Germinal center (tissue), 1 donor: ENCODE measurements at regions not wholly inside any gene's neighbourhood (a gene's known extent, or its start where the extent isn't known, plus 50 kb on each side); places are given as distances from the start of the nearest gene placed in this dataset.
"Not testable (repeated sequence)": the region's sequence is repeated elsewhere in the genome, so short reads cannot be mapped to it uniquely, and the experiment has no call there.

Experiments used
- DNase-seq: peaks from one replicate; pipeline ENCODE4 v3.0.0; 2012; ENCODE audit warnings: mixed read lengths, low spot score

DNA sequence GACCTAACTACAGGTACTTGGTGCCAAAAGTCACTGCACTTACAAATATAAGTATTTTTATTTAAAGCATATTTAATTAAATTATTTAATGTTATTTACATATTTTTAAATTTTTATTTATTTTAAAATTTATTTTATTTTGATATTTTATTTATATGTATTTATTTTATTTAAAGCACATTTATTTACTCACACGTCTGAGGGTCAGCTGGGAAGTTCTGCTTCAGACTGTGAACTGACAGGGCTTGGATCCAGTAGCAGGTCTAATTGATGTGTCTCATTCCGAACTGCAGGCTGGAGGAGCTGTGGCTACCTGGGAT, 392.5 kb downstream of the GBA3 start:
- DNase-seq, result no peak

DNA sequence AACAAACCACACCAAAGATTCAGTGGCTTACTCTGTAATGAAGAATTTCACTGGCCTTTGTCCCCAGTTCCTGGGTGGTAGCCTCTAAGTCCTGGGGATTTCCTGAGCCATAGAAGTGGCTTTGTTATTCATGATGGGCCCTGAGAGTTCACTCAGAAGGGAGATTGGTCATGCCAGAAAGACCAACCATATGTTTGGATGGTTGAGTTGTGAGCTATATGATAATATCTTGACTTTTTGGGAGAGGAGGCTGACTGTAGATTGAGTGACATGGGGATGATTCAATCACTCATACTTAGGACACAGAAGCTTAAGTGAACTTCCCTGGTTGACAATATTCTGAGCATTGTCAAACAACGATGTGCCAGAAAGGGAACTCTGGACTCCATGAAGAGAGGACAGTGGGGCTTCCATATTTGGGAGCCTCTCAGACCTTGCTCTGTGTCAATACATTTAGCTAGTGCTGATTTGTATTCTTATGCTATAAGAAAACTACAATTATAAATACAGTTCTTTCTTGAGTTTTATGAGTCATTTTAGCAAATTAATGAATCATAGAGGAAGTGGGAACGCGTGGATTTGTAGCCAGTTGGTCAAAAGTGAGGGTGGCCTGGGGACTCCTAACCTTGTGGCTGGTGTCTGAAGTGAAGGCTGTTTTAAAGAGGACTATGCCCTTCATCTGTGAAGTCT, 392.0 kb downstream of the GBA3 start:
- no peak for DNase-seq

DNA sequence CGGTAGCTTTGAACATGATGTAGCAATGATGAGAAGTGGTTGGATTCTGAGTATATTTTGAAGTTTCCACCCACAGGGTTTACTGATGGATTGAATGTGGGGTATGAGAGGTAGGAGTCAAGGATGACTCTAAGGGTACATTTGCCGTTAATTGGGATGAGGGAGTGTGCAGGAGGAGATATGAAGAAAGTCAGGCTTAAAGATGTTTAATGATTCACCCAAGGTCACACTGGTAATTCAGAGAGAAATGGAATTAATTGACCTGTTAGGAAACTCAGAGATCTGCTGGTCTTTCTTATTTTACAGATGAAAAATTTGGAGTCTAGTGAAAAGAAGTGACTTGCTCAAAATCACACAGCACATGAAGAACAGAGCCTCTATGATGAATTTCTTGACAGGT, 390.7 kb downstream of the GBA3 start:
- no peak for DNase-seq

DNA sequence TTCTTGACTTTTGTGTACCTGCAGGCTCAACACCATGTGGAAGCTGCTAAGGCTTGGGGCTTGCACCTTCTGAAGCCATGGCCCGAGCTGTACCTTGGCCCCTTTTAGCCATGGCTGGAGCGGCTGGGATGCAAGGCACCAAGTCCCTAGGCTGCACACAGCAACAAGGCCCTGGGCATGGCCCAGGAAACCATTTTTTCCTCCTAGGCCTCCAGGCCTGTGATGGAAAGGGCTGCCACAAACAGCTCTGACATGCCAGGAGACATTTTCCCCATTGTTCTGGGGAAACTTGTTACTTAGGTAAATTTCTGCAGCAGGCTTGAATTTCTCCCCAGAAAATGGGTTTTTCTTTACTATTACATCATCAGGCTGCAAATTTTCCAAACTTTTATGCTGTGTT, 387.4 kb downstream of the GBA3 start:
- not testable (repeated sequence) for DNase-seq

DNA sequence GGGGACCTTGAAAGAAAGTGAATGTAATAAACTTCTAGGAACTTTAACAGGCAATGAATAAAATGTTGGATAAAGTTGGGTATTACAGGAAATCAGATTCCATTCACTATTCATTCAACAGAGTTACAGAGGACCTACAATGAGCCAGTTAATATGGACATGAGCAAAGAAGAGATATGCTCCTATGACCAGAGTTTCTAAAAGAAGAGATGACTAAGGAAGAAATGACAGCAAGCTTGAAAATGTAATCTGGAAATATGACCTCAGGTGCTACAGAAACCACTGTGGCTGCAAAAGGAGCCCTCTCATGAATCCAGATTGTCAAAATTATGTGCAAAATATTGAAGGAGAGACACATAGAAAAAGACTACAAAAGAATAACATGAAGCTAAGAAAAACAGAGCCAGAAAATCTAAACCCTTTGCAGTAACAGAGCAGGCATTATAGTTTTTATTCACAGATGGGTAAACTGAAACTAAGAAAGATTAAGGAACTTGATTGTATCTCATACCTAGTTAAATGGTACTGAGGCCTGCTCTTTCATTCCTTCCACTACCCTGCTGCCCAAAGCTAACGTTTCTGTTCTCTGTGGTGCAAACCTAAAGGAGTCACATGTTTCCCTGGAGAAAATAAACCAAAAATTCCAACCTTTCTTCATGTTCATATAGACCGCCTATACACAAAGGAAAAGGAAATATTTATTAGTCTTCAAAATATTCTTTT, 378.3 kb downstream of the GBA3 start:
- DNase-seq, result no peak

DNA sequence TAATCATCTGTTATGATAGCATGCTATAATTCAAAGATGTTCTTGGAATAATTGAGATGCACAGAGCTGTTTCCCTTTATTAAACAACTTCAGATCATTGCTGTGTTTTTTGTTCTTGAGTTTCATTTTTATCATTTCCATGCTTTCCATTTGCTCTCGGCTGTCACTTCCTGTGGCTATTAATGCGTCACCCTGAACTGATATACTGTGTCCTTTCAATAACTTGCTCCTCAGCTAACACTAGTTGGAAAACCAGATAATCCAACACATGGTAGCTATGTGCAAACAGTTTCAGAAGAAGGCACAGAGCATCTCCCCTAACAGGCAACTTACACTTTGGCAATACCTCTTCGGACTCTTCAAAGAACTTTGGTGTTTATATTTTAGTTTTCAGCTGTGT, 376.0 kb downstream of the GBA3 start:
- DNase-seq, result no peak

DNA sequence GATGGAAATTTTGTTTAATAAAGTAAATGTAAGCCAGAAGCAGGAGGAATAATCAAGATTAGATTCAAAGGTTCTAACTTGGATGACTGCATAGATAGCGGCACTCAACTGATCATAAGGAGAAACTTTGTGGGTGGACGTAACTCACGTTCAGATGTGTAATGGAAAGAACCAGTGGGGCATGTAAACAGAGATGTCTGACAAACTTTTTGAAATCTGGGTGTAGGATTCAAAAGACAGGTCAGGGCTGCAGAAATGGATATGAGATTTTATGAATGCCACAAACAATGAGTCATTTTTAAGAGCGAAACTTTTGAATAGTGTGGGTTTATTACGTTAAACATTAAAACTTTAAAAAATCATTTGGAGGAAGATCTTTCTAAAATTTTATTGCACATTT, 375.6 kb downstream of the GBA3 start:
- no peak for DNase-seq

DNA sequence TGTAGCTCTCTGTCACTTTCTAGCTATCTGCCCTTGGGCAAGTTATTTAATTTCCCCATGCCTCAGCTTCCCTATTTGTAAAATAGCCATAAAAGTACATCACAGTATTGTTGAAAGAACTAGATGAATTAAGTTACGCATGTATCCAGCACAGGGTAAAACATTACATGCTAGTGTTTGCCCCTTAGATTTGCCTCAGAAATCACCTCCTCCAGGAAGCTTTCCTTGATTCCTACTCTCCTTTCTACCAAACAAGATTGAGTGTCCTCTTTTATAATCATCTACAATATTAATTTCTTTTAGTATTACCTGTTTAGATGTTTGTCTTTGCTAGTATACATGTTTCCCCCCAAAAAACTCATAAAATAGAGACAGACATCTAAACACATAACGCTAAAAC, 369.5 kb downstream of the GBA3 start:
- no peak for DNase-seq

DNA sequence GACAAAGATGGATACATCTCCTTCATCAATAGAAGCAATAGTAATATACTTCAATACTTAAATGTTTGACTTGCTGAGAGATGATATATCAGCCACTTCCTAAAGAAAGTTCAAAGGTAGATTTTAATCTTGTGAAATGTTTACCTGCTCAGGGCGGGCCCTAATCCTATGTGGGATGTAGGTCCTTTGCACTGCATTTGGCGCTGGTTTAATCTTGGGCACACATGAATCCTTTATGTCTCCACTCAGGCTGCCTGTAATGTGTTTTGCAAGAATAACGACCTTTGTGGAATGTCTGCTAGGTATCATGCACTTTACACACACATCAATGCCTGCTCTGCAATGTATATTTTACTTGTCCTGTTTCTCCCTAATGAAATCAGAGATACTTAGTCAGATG, 368.7 kb downstream of the GBA3 start:
- no peak for DNase-seq

DNA sequence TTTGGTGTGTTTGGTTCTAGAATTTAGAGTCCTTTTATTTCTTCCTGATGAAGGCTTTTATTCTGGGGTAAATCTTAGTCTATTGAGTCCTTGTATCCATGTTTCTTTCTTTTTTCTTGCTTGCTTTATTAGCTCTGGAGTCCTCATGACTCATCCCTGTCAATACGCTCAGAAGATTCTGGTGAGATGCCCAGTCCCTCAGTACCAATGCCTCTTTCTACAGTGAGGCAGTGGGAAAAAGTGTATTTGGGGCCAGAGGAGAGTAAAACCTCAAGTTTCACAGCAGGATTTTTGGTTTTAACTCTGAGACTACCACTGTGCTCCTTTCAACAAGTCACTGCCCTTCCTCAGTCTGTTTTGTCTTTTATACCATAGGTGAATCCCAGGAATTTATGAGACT, 368.0 kb downstream of the GBA3 start:
- DNase-seq, result no peak

DNA sequence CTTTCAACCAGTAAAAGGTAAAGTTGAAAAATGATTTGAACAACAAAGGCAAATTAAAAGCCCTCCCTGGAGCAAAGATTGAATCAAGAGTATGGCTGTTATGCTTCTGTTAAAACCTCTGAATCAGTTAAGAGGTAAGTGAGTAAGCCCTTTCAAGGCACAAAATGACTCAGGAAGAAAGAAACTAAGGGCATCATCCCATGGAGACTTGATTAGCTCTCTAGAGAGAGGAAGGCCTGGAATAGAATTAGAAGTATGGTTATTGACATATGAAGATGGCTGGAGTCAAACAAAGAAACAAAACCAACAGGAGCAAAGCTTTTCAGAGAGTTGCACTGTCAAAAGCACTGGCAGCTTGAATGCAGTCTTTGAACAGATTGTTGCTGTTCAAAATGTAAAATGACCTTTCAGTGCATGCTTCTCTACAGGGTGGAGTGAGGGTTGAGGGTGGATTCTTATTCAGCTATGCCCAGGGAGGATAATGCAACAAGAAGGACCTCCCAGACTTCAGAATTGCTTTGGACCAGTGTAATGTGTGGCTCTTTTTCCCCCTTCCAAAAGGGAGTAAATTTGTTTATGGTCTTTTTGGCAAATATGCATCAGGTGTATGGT, 365.5 kb downstream of the GBA3 start:
- no peak for DNase-seq

DNA sequence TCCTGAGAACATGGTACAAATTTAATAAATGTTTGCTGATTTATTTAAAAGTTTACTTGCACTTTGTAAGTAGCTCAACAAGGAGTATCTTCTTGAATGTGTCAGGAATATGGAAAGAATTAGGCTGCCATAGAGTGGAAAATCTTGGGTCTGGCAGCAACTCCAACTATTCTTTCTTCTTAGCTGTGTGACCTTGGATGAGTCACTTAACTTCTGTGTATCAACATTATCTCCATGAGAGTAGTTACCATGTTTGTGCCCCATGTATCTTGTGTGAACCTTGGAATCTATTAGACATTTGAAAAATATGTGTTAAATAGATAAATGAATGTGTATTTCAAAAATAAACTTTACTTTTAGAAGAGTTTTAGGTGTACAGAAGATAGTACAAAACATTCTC, 348.8 kb downstream of the GBA3 start:
- no peak for DNase-seq

DNA sequence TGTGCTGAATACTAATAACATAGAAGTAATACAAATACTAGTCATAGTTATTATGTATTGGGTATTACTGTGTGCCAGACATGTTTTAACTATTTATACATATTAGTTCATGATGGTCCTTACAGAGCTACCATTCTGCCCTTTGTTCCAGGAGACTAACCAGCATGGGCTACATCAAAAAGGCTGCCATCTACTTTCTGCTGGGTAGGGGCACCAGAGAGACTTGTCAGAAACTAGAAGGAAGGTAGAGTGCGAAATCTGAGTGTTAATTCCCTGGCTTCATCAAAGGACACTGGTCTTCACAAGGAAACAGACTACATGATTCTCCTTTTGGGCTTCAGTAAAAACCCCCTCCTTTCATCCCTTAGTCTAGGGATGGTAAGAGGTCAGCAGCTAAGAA, 347.8 kb downstream of the GBA3 start:
- DNase-seq, result no peak

DNA sequence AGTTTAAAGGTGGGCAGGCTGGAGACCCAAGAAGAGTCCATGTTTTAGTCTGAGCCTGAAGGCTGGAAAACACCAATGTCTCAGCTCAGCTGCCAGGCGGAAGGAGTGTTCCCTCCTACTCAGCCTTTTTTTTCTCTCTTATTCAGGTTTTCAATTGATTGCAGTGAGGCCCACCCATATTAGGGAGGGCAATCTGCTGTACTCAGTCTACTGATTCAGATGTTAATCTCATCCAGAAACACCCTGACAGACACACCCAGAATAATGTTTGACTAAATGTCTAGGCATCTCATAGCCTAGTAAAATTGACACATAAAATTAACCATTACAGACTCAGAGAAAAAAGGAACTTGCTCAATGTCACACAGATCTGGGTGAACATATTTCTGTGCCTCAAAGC, 347.1 kb downstream of the GBA3 start:
- no peak for DNase-seq

DNA sequence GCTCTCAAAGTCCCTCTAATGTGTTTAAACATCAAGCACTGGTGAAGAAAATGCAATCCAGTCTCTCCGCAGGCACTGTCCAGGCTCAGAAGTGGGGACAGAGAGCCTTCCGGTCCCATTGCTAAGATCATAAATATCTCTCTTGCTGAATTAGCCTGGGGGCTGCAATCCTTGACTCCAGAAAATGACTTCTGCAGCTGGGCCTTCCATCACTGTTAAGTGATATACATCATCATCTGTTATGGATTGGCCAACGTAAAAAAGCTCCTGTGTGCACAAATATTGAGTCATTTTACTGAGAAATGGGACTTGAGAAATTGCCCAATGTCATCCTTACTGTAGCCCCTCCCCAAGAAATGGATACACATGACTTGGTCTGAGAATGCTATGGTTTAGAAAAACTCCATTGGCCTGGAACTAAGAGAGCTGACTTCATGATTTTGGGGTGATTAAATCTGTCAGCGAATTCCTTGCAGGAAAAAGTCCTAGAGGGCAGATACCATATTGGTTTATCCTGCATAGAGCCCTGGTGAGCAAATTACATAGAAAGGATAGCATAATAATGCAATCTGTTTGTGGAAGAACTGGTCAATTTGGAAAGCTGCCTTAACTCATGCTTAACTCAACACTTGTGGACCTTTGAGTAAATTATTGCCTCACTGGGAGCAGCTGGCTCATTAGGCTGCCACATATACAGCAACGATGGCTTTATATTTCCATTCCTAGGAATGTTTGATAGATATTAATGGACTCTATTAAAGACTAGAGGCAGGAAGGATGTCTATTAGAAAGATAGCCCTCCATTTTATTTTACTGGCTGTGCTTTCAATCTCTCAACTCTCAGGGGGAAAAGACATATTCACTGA, 346.1 kb downstream of the GBA3 start:
- no peak for DNase-seq

DNA sequence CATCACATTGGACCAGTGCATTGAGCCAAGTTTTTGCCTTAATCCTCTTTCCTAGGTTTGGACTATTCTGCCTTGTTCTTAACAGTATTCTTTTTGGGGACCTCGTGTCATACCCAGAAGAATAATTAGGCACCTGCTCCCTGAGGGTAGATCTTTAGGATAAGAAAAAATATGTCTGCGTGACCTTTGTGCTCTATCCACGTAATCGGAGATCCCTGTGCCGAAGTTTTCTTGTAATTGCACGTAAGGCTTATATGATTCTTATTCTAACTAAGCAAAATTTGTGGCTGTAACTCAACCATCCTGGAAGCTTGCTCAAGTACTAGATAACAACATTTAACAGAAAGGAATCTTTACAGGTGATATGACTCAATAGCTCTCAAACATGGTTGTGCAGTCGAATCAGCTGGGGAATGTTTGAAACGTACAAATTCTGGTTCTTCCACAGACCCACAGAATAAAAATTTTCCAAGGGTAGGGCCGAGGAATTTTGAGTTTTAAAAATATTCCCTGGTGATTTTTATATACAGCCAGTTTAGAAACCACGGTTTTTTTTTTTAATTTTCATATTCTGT, 344.3 kb downstream of the GBA3 start:
- DNase-seq, result no peak

DNA sequence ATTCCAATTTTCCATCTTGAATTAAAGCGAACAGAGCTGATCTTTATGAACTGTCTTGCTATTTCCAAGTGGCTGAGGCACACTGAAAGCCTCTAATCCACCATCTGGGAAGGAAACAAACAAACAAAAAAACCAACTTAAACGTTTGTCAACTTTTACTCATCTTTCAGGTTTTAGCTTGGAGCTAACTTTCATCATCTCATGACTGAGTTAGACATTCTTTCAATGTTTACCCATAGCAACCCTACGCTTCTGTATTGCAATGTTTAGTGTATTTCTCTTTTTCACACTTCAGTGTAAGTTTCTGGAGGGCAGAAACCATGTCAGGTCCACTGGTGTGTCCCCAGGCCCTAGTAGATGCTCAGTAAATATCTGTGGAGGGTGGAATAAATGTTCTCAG, 343.8 kb downstream of the GBA3 start:
- DNase-seq, result no peak

DNA sequence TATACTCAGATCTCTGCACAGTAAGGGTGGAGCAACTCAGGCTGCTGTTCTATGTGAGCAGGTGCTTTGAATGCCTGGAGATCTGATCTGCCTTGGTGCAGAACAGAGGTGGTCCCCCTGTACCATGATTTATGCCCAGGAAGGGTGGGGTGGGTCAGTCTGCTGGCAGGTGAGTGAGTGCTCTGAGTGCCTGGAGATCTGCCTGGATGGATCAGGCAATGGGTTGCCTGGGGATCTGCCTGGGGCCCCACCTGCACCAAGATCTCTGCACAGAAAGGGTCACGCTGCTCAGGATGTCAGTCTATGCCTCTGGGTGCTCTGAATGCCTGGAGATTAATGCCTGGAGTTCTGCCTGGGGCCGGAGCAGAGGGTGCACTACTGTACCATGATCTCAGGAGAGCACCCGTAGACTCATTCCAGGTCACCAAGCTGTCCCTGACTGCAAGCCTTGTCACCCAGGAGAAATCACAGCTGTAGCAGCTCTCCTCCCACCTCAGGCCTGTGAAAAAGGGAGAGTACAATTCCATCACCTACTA, 342.9 kb downstream of the GBA3 start:
- no peak for DNase-seq

DNA sequence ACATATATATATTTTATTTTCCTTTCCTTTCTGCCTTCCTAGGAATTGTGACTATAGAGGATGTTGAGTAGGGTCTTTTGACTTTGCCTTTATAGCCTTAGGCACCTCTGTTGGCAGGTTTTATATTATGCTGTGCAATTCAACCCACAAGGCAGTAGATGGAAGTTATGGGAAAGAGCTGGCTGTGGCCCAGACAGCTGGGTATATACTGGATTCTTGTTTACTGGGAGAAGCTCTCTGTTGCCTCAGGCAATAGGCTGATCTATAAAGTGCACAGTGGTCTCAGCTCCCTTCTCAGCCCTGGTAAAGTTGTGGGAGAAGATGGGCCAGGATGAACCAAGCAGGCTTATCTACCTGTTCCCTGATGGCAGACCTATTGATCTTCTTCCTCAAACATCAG, 342.0 kb downstream of the GBA3 start:
- no peak for DNase-seq

DNA sequence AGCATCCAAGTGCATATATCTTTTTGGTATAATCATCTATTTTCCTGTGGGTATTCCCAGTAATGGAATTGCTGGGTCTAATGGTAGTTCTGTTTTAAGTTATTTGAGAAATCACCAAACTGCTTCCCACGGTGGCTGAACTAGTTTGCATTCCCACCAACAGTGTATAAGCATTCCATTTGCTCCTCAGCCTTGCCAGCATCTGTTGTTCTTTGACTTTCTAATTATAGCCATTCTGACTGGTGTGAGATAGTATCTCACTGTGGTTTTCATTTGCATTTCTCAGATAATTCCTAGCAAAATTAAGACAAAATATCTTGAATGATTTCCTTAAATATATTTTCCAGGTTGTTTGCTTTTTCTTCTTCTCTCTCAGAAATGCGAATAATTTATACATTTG, 341.1 kb downstream of the GBA3 start:
- no peak for DNase-seq

DNA sequence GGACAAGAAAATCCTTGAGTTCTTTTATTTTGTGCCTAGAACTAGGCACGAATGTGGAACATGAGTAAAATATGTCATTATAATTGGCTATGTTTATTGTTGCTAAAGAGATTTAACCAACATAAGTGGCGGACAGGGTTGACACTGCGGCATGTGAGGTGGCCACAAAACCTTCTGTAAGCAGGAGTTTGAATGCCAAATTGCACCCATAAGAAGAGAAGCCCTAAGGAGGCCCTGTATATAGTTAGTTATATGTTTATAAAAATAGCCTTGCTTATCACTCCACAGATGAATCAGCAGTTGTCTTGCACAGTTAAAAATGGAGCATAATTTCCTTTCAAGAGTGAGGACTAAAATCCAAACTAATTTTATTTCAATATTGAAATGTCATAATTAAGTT, 336.1 kb downstream of the GBA3 start:
- DNase-seq, result no peak

DNA sequence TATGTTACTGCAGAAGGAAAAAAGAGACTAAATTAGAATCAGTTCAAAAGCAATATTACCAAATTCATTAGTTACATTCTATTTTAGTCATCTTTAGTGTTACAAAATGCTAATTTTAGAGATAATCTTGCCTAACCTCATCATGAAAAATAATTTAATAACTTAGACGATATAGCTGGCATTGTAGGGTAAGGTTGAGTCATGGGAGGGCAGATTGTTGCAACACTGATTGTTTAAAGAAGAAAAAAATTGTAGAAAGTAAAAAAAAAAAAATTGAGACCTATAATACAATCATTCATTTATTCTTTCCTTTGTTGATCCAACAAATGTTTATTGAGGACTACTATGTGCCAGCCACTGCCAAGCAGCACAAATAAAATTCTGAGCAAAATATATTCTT, 330.9 kb downstream of the GBA3 start:
- no peak for DNase-seq
